HG02588 (cell line): ENCODE measurements at regions not wholly inside any gene's neighbourhood (a gene's known extent, or its start where the extent isn't known, plus 50 kb on each side); places are given as distances from the start of the nearest gene placed in this dataset.

ENCODE experiments used
- ATAC-seq: cut with Tn5 transposase; IDR thresholded peaks from one replicate; pipeline ENCODE4 v1.9.1; 2021; ENCODE audit warnings: mild to moderate bottlenecking, moderate library complexity; ENCODE audit not compliant: unreplicated experiment

GRCh38 chr16:51696376-51696775 is 545.3 kb upstream of the SALL1 start:
- ATAC-seq: no peak

GRCh38 chr16:51691109-51691508 is 540.0 kb upstream of the SALL1 start:
- no peak for ATAC-seq

GRCh38 chr16:51685498-51685897 is 534.4 kb upstream of the SALL1 start:
- no peak for ATAC-seq

- ATAC-seq: no peak
Observed at GRCh38 chr16:51683882-51684281, 532.8 kb upstream of the SALL1 start.

GRCh38 chr16:51682905-51683304 is 531.8 kb upstream of the SALL1 start:
- no peak for ATAC-seq

- no peak for ATAC-seq
Observed at GRCh38 chr16:51674615-51675014, 523.5 kb upstream of the SALL1 start.

- ATAC-seq: no peak
Observed at GRCh38 chr16:51670527-51670926, 519.5 kb upstream of the SALL1 start.

GRCh38 chr16:51666821-51667220 is 515.8 kb upstream of the SALL1 start:
- ATAC-seq: no peak

- no peak for ATAC-seq
Observed at GRCh38 chr16:51666074-51666473, 515.0 kb upstream of the SALL1 start.

- no peak for ATAC-seq
Observed at GRCh38 chr16:51665436-51665998, 514.4 kb upstream of the SALL1 start.

- no peak for ATAC-seq
Observed at GRCh38 chr16:51658531-51658930, 507.5 kb upstream of the SALL1 start.

GRCh38 chr16:51657848-51658247 is 506.8 kb upstream of the SALL1 start:
- ATAC-seq: no peak

- ATAC-seq: no peak
Observed at GRCh38 chr16:51655249-51655648, 504.2 kb upstream of the SALL1 start.

GRCh38 chr16:51651061-51651466 is 500.0 kb upstream of the SALL1 start:
- ATAC-seq: no peak

- ATAC-seq: no peak
Observed at GRCh38 chr16:51649631-51650030, 498.6 kb upstream of the SALL1 start.

- no peak for ATAC-seq
Observed at GRCh38 chr16:51648526-51648925, 497.5 kb upstream of the SALL1 start.

GRCh38 chr16:51641191-51641765 is 490.2 kb upstream of the SALL1 start:
- no peak for ATAC-seq

GRCh38 chr16:51640196-51640595 is 489.1 kb upstream of the SALL1 start:
- ATAC-seq: no peak

- no peak for ATAC-seq
Observed at GRCh38 chr16:51638339-51639135, 487.5 kb upstream of the SALL1 start.

- ATAC-seq: no peak
Observed at GRCh38 chr16:51637770-51638094, 486.7 kb upstream of the SALL1 start.

GRCh38 chr16:51636920-51637769 is 486.1 kb upstream of the SALL1 start:
- no peak for ATAC-seq

- no peak for ATAC-seq
Observed at GRCh38 chr16:51635181-51635580, 484.1 kb upstream of the SALL1 start.
